Progenitor cell of endocrine pancreas (in vitro differentiated cells): ENCODE measurements at regions not wholly inside any gene's neighbourhood (a gene's known extent, or its start where the extent isn't known, plus 50 kb on each side); places are given as distances from the start of the nearest gene placed in this dataset.

Source experiments
- DNase-seq: peaks from one replicate; pipeline ENCODE4 v3.0.0; 2021; ENCODE audit warnings: low spot score; ENCODE audit not compliant: unreplicated experiment
- H3K27ac Mint-ChIP-seq: 2 replicates; pipeline ENCODE4 v1.8.0; 2021; ENCODE audit warnings: mild to moderate bottlenecking, moderate library complexity, mixed read lengths
- H3K27me3 Mint-ChIP-seq: 2 replicates; pipeline ENCODE4 v1.8.0; 2021; ENCODE audit warnings: mixed read lengths
- H3K36me3 Mint-ChIP-seq: 2 replicates; pipeline ENCODE4 v1.8.0; 2022; ENCODE audit warnings: mixed read lengths; ENCODE audit not compliant: insufficient read depth
- H3K4me1 Mint-ChIP-seq: 2 replicates; pipeline ENCODE4 v1.8.0; 2021; ENCODE audit warnings: low read depth, mixed read lengths
- H3K4me3 Mint-ChIP-seq: 2 replicates; pipeline ENCODE4 v1.8.0; 2021; ENCODE audit warnings: low read depth, mild to moderate bottlenecking, moderate library complexity, mixed read lengths
- H3K9me3 Mint-ChIP-seq: 2 replicates; pipeline ENCODE4 v1.8.0; 2021; ENCODE audit warnings: low read depth, mixed read lengths
- TF ChIP-seq, protein P1 (sequence below): fragments of 200-600 bp; sonication (generic); IDR thresholded peaks from one replicate; pipeline ENCODE4 v1.5.0; 2021; ENCODE audit warnings: antibody characterized with exemption, mild to moderate bottlenecking; ENCODE audit not compliant: unreplicated experiment

DNA sequence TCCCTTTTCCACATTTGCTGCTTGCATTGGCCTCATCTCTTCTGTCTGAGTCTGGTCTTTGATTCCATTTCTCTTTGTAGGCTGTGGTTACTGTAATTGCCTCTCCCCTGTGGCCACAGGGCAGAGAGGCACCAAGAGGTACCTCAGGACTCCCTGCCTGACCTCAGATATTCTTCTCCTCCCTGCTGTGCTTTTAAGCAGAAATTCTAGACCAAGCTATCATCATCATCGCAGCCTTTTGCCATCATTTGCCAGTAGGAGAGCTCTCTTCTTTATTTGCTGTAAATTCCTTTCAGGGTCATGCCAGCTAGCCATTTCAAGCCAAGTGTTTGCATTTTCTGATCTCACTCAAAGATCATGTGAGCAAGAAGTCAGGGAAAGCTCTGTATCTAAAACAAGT is 369.6 kb downstream of the ICE1 start:
- Mint-ChIP-seq H3K36me3 (no peaks in the 10 kb centered on the region), H3K27ac (no peak overlapping the region), H3K9me3 (no peaks in the 10 kb centered on the region), H3K4me3 (no peak overlapping the region), H3K4me1 (peaks cover 30% of the 10 kb centered on the region), H3K27me3 (peaks cover 3% of the 10 kb centered on the region)
- TF ChIP-seq, protein P1, sequence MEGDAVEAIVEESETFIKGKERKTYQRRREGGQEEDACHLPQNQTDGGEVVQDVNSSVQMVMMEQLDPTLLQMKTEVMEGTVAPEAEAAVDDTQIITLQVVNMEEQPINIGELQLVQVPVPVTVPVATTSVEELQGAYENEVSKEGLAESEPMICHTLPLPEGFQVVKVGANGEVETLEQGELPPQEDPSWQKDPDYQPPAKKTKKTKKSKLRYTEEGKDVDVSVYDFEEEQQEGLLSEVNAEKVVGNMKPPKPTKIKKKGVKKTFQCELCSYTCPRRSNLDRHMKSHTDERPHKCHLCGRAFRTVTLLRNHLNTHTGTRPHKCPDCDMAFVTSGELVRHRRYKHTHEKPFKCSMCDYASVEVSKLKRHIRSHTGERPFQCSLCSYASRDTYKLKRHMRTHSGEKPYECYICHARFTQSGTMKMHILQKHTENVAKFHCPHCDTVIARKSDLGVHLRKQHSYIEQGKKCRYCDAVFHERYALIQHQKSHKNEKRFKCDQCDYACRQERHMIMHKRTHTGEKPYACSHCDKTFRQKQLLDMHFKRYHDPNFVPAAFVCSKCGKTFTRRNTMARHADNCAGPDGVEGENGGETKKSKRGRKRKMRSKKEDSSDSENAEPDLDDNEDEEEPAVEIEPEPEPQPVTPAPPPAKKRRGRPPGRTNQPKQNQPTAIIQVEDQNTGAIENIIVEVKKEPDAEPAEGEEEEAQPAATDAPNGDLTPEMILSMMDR = no peak
- no peak for DNase-seq

DNA sequence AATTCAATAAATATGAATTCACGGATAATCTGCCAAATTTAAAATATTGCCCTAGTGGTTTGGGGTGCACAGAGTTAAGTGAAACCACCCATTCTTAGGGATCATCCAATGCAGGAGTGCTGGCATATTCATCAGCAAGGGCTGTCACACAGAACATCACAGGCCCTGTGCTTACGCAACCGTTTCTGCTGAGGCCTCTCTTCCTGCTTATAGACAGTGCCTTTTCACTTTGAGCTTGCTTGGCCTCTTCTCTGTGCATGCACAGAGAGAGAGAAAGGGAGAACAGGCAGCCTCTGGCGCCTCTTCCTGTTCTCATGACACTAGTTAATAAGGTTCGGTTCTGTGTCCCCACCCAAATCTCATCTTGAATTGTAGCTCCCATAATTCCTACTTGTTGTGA is 366.3 kb downstream of the ICE1 start:
- H3K27ac Mint-ChIP-seq = no peak overlapping the region
- DNase-seq = no peak
- peaks cover 3% of the 10 kb centered on the region for H3K27me3 Mint-ChIP-seq
- H3K9me3 Mint-ChIP-seq = peaks cover 4% of the 10 kb centered on the region
- H3K4me3 Mint-ChIP-seq = no peak overlapping the region
- TF ChIP-seq, protein P1 = no peak
- peaks cover 20% of the 10 kb centered on the region for H3K4me1 Mint-ChIP-seq
- H3K36me3 Mint-ChIP-seq = no peaks in the 10 kb centered on the region

DNA sequence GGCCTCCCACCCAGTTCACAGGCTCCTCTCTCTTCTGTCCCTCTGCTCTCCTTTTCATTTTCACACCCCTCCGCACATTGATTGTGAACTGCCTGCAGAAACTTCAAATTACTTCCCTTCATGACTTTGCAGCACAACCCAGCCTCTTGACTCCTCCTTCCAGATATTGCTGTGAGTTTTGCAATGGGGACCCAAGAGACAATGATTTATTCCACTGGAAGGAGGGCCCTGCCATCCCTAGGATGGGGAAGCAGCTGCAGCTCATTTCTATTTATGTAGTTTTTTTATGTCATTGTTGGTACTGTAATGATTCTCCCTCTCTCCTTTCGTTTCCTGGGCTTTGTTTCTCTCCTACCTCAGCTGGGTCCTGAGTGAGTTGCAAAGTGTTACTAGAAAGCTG is 364.9 kb downstream of the ICE1 start:
- no peak overlapping the region for H3K27ac Mint-ChIP-seq
- no peak for DNase-seq
- peaks cover 4% of the 10 kb centered on the region for H3K9me3 Mint-ChIP-seq
- TF ChIP-seq, protein P1 = no peak
- peaks cover 3% of the 10 kb centered on the region for H3K27me3 Mint-ChIP-seq
- H3K36me3 Mint-ChIP-seq = no peaks in the 10 kb centered on the region
- H3K4me1 Mint-ChIP-seq = peaks cover 8% of the 10 kb centered on the region
- H3K4me3 Mint-ChIP-seq = no peak overlapping the region

DNA sequence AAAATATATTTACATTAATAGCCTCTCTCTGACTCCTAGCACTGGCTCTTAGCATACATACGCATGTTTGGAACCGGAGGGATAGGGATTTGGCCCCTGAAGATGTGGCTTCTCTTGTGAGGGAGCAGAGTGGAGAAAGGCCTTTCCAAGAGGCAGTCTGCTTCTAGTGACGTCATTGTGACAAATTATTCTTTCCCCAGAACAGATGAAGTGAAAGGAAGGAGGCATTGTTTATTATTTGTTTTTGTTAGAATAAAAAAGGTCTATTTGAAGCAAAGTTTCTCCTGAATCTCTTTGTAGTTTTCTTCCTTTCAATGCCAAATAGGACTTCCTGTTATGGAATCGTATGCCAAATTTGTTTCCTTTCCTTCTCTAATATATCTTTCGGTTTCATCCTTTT is 361.6 kb downstream of the ICE1 start:
- H3K4me1 Mint-ChIP-seq = no peaks in the 10 kb centered on the region
- no peak overlapping the region for H3K4me3 Mint-ChIP-seq
- TF ChIP-seq, protein P1 = no peak
- no peaks in the 10 kb centered on the region for H3K27me3 Mint-ChIP-seq
- H3K27ac Mint-ChIP-seq = no peak overlapping the region
- H3K36me3 Mint-ChIP-seq = no peaks in the 10 kb centered on the region
- DNase-seq = no peak
- H3K9me3 Mint-ChIP-seq = peaks cover 4% of the 10 kb centered on the region

DNA sequence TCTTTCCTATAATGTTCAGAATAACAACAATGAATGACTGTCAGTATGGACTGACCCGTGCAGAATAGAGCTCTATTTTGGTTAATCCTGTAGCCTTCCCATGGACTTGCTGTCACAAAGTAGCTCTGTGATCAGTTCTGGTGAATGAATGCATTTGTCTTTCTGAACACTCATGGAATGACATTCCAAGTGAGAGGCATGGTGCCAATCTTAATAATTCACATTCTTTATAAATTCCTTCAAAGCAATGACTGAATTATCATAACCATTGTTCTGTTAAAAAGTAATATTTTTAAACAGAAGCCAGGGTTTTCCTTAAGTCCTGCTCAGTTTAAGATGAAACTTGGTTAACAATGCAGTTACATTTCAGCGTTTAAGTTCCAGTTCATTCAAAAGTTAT is 360.5 kb downstream of the ICE1 start:
- no peak for DNase-seq
- no peaks in the 10 kb centered on the region for H3K36me3 Mint-ChIP-seq

More for the DNA sequence above, 360.5 kb downstream of the ICE1 start:
- TF ChIP-seq, protein P1 = no peak
- Mint-ChIP-seq H3K27me3 (no peaks in the 10 kb centered on the region), H3K27ac (no peak overlapping the region), H3K4me1 (no peaks in the 10 kb centered on the region), H3K4me3 (no peak overlapping the region), H3K9me3 (peaks cover 4% of the 10 kb centered on the region)
